ENCODE measurements at regions not wholly inside any gene's neighbourhood (a gene's known extent, or its start where the extent isn't known, plus 50 kb on each side); places are given as distances from the start of the nearest gene placed in this dataset.

DNA sequence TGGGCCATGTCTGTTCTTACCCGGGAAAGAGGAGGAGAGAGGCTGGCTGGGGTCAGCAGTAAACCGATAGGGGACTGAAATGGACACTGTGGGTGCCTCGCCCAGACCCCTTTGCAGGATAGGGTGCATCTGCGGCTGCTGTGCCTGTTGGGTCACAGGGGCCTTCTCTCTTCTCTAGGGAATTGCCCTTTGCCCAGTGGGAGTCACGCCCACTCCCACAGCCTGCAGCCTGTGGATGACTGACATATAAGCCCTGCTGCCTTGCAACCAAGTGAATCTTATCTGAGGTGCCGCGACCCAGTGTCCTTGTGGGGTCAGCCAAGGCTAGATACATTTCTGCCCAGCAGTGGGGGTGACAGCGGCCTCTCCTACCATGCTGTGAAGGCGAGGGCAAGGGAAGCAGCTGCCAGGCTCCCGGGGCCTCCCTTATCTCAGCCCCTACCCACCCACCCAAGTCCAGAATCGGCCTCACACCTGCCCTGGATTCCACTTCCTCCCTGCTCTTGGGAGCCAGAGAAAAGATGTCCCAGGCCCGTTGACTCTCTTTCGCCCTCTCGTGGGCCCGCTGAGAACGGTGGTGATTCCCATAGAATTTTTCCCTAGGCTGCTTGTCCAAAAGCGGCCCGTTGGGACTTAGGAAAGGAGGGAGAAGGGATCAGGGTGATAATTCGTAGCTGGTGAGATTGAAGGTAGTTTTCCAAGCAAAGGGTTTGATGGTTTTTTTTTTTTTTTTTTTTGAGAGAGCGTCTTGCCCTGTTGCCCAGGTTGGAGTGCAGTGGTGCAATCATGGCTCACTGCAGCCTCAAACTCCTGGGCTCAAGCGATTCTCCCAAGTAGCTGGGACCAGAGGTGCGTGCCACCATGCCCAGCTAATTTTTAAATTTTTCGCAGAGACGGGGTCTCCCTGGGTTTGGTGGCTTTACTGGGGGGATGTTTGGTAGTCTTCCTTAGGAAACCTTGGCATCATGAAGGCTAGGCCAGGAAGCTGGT, 56.8 kb upstream of the SMOX start (continued):
- TF ChIP-seq, protein P1, sequence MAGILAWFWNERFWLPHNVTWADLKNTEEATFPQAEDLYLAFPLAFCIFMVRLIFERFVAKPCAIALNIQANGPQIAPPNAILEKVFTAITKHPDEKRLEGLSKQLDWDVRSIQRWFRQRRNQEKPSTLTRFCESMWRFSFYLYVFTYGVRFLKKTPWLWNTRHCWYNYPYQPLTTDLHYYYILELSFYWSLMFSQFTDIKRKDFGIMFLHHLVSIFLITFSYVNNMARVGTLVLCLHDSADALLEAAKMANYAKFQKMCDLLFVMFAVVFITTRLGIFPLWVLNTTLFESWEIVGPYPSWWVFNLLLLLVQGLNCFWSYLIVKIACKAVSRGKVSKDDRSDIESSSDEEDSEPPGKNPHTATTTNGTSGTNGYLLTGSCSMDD (CRISPR knock-in tag; IDR thresholded peaks at IDR 0.05): no peak
- TF ChIP-seq, protein P2, sequence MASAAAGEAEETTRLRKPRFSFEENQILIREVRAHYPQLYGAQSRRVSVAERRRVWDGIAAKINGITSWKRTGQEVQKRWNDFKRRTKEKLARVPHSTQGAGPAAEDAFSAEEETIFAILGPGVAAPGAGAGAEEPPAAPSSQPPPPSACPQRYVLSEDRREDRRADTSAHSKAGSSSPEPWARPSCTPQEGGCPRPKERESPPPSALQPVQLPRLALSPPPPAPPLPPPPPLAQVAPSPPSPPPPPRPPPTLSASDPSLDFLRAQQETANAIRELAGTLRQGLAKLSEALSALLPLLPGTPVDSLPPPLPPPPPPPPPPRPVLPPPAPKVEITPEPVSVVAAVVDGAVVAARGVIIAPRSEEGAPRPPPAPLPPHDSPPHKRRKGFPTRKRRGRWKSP (CRISPR knock-in tag; IDR thresholded peaks at IDR 0.05): no peak
- TF ChIP-seq ZNF235 (CRISPR knock-in tag; IDR thresholded peaks at IDR 0.05; ENCODE audit: borderline replicate concordance) (peak; percentile 65; the same call in 1 of the 2 replicates), ZNF549 (CRISPR knock-in tag; IDR thresholded peaks at IDR 0.05) (no peak), KMT2B (CRISPR knock-in tag; IDR thresholded peaks at IDR 0.05) (no peak), XRCC5 (optimal IDR thresholded peaks at IDR 0.05; ENCODE audit: low read length) (peak; percentile 92), FOSL1 (CRISPR knock-in tag; IDR thresholded peaks at IDR 0.05; ENCODE audit: borderline replicate concordance) (no peak), ZNF296 (CRISPR knock-in tag; conservative IDR thresholded peaks at IDR 0.05) (no peak), KLF6 (CRISPR knock-in tag; IDR thresholded peaks at IDR 0.05) (no peak), ZNF777 (CRISPR knock-in tag; IDR thresholded peaks at IDR 0.05) (peak; percentile 54; the same call in 1 of the 2 replicates), SMAD3 (CRISPR knock-in tag; IDR thresholded peaks at IDR 0.05) (no peak), PPARG (CRISPR knock-in tag; conservative IDR thresholded peaks at IDR 0.05) (no peak), MED8 (CRISPR knock-in tag; IDR thresholded peaks at IDR 0.05; ENCODE audit: insufficient replicate concordance) (no peak), PHF8 (CRISPR knock-in tag; IDR thresholded peaks at IDR 0.05) (peak; percentile 33), ZNF7 (CRISPR knock-in tag; IDR thresholded peaks at IDR 0.05) (no peak), KDM5B (CRISPR knock-in tag; IDR thresholded peaks at IDR 0.05; ENCODE audit: borderline replicate concordance) (peak; percentile 79; the same call in 1 of the 2 replicates), CREM (IDR thresholded peaks at IDR 0.05) (no peak), CREM (CRISPR knock-in tag; IDR thresholded peaks at IDR 0.05) (no peak), HOXA9 (CRISPR knock-in tag; IDR thresholded peaks at IDR 0.05; ENCODE audit: borderline replicate concordance) (no peak), KAT7 (CRISPR knock-in tag; IDR thresholded peaks at IDR 0.05; ENCODE audit: borderline replicate concordance) (no peak), BORCS8-MEF2B (CRISPR knock-in tag; IDR thresholded peaks at IDR 0.05) (peak; percentile 45), ZNF883 (CRISPR knock-in tag; IDR thresholded peaks at IDR 0.05; ENCODE audit: not compliant biosample characterization) (peak; percentile 50), ZNF124 (CRISPR knock-in tag; IDR thresholded peaks at IDR 0.05) (no peak; the same call in 1 of the 2 replicates)
- TF ChIP-seq, protein P3, sequence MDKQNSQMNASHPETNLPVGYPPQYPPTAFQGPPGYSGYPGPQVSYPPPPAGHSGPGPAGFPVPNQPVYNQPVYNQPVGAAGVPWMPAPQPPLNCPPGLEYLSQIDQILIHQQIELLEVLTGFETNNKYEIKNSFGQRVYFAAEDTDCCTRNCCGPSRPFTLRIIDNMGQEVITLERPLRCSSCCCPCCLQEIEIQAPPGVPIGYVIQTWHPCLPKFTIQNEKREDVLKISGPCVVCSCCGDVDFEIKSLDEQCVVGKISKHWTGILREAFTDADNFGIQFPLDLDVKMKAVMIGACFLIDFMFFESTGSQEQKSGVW (CRISPR knock-in tag; IDR thresholded peaks at IDR 0.05; ENCODE audit: borderline replicate concordance): no peak
- TF ChIP-seq, protein P4, sequence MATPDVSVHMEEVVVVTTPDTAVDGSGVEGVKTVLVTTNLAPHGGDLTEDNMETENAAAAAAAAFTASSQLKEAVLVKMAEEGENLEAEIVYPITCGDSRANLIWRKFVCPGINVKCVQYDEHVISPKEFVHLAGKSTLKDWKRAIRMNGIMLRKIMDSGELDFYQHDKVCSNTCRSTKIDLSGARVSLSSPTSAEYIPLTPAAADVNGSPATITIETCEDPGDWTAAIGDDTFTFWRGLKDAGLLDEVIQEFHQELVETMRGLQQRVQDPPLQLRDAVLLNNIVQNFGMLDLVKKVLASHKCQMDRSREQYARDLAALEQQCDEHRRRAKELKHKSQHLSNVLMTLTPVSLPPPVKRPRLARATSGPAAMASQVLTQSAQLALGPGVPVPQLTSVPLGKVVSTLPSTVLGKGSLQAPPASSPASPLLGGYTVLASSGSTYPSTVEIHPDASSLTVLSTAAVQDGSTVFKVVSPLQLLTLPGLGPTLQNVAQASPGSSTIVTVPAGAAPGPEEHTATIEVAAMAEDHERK (CRISPR knock-in tag; IDR thresholded peaks at IDR 0.05; ENCODE audit: low read depth): no peak
- TF ChIP-seq, protein P5, sequence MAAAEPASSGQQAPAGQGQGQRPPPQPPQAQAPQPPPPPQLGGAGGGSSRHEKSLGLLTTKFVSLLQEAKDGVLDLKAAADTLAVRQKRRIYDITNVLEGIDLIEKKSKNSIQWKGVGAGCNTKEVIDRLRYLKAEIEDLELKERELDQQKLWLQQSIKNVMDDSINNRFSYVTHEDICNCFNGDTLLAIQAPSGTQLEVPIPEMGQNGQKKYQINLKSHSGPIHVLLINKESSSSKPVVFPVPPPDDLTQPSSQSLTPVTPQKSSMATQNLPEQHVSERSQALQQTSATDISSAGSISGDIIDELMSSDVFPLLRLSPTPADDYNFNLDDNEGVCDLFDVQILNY (CRISPR knock-in tag; conservative IDR thresholded peaks at IDR 0.05): no peak
